K562 (cell line): ENCODE measurements at regions not wholly inside any gene's neighbourhood (a gene's known extent, or its start where the extent isn't known, plus 50 kb on each side); places are given as distances from the start of the nearest gene placed in this dataset.

Experiments
- ATAC-seq: fragments of 200-7000 bp; cut with Tn5 transposase; 3 replicates; pipeline ENCODE4 v1.9.1; 2020; ENCODE audit warnings: moderate library complexity
- BruUV-seq: library from RNA; stranded (reverse); fragments of 400-500 nt; replicated peaks from 2 replicates; lab custom pipeline; 2021; lab: Mats Ljungman, UMichigan
- CTCF ChIA-PET: fragments of 300-600 bp; formaldehyde crosslinking; extraction: SDS; loops from one replicate; lab custom pipeline; 2021; ENCODE audit warnings: low intra/inter-chr PET ratio; lab: Yijun Ruan, JAX
- POLR2A ChIA-PET: fragments of 300-600, 350-650 bp; sonication (Branson Sonifier 250); formaldehyde crosslinking; extraction: SDS; loops from one replicate; lab custom pipeline; 2021; ENCODE audit warnings: antibody characterized with exemption, inconsistent platforms; lab: Yijun Ruan, JAX
- DNase-seq, 4 experiments: peaks; one replicate each; pipeline versions ENCODE4 v3.0.0 to v3.0.0-alpha.2; 2011 to 2018; ENCODE audit warnings: low spot score in 3 of 4, mixed read lengths in 3 of 4; ENCODE audit errors: extremely low read depth in 1 of 4
- FAIRE-seq: peaks from 2 replicates; lab custom pipeline; 2011; peaks lifted over from hg19 to GRCh38; lab: Jason Lieb, UNC
- H2AFZ ChIP-seq: 2 replicates; pipeline ENCODE4 v1.6.0; 2011; ENCODE audit warnings: low read depth, low read length, control low read depth, inconsistent platforms
- H3K27ac ChIP-seq: fragments of 200-600 bp; 3 replicates; pipeline ENCODE4 v1.8.0; 2011; ENCODE audit warnings: low read depth, mild to moderate bottlenecking, control low read depth, inconsistent platforms, low read length, moderate library complexity, mixed read lengths; ENCODE audit errors: extremely low read depth
- H3K27me3 ChIP-seq, 2 experiments: fragments of 300-600 bp in 1 of 2; 2 replicates in 1 of 2; 3 replicates in 1 of 2; pipeline versions ENCODE4 v1.6.0 to v1.8.0; 2011; ENCODE audit warnings: inconsistent platforms in 2 of 2, low read length in 2 of 2, mild to moderate bottlenecking in 1 of 2, mixed read lengths in 1 of 2, moderate library complexity in 1 of 2; ENCODE audit not compliant: control insufficient read depth in 2 of 2, insufficient read depth in 2 of 2
- H3K36me3 ChIP-seq: fragments of 300-600 bp; 3 replicates; pipeline ENCODE4 v1.8.0; 2011; ENCODE audit warnings: mild to moderate bottlenecking, low read length, inconsistent platforms; ENCODE audit not compliant: control insufficient read depth, insufficient read depth
- H3K4me1 ChIP-seq, 2 experiments: fragments of 200-600 bp in 1 of 2; replicated peaks in 1 of 2; 2 replicates in 1 of 2; 3 replicates in 1 of 2; pipeline versions ENCODE4 v1.5.1 to v1.8.0; 2011; ENCODE audit warnings: inconsistent platforms in 2 of 2, low read length in 2 of 2, mild to moderate bottlenecking in 1 of 2, mixed read lengths in 1 of 2, moderate library complexity in 1 of 2; ENCODE audit not compliant: control insufficient read depth in 2 of 2, insufficient read depth in 2 of 2
- H3K4me2 ChIP-seq: 2 replicates; pipeline ENCODE4 v1.6.1; 2011; ENCODE audit warnings: low read length, control low read depth, inconsistent platforms, mixed read lengths; ENCODE audit not compliant: insufficient read depth
- H3K4me3 ChIP-seq: fragments of 200-600 bp; sonication (generic), shearing (Covaris generic); 2 replicates; pipeline ENCODE4 v1.5.1; 2016; ENCODE audit warnings: control low read depth, inconsistent platforms
- H3K79me2 ChIP-seq: fragments of 200-600 bp; 3 replicates; pipeline ENCODE4 v1.8.0; 2011; ENCODE audit warnings: low read length, inconsistent platforms; ENCODE audit not compliant: control insufficient read depth, insufficient read depth
- H3K9ac ChIP-seq, 2 experiments: 2 replicates each; pipeline versions ENCODE4 v1.6.0 to v1.6.1; 2011; ENCODE audit warnings: low read depth in 2 of 2, low read length in 2 of 2, control low read depth in 1 of 2, inconsistent platforms in 1 of 2, mild to moderate bottlenecking in 1 of 2, mixed read lengths in 1 of 2; ENCODE audit not compliant: insufficient read depth in 1 of 2
- H3K9me1 ChIP-seq: one replicate; pipeline ENCODE4 v1.6.0; 2011; ENCODE audit warnings: inconsistent platforms, mild to moderate bottlenecking, low read length, moderate library complexity; ENCODE audit not compliant: control insufficient read depth, insufficient read depth
- H3K9me3 ChIP-seq: replicated peaks from 2 replicates; pipeline ENCODE4 v1.5.1; 2011; ENCODE audit warnings: low read depth, low read length, inconsistent platforms; ENCODE audit not compliant: control insufficient read depth, insufficient read depth
- H4K20me1 ChIP-seq: replicated peaks from 2 replicates; pipeline ENCODE4 v1.6.1; 2011; ENCODE audit warnings: low read length, inconsistent platforms, mixed read lengths; ENCODE audit not compliant: control insufficient read depth, insufficient read depth
- CBFA2T2 ChIP-seq: fragments of 450-650 bp; conservative IDR thresholded peaks from 2 replicates; pipeline ENCODE4 v1.6.1; 2017; ENCODE audit warnings: mild to moderate bottlenecking
- FOSL1 ChIP-seq: fragments of 200-800 bp; sonication (Bioruptor generic); conservative IDR thresholded peaks from 2 replicates; pipeline ENCODE4 v1.6.1; 2016; ENCODE audit warnings: missing genetic modification characterization, missing compliant biosample characterization
- FUS ChIP-seq: fragments of 200-400 bp; formaldehyde crosslinking; optimal IDR thresholded peaks from 2 replicates; pipeline ENCODE3; 2017; ENCODE audit warnings: low read depth, low read length
- GABPA ChIP-seq: fragments of 200-800 bp; sonication (Bioruptor generic); conservative IDR thresholded peaks from 2 replicates; pipeline ENCODE4 v1.6.1; 2016; ENCODE audit warnings: low read depth, missing genetic modification characterization, missing compliant biosample characterization
- MBD2 ChIP-seq: sonication (generic); IDR thresholded peaks from 2 replicates; pipeline ENCODE4 v1.6.1; 2016; ENCODE audit warnings: low read depth, borderline replicate concordance
- NUFIP1 ChIP-seq: fragments of 450-650 bp; IDR thresholded peaks from 2 replicates; pipeline ENCODE4 v1.6.1; 2018; ENCODE audit not compliant: partially characterized antibody
- POLR3A ChIP-seq: IDR thresholded peaks from 2 replicates; pipeline ENCODE4 v1.6.1; 2011; ENCODE audit warnings: borderline replicate concordance, mild to moderate bottlenecking, moderate library complexity; ENCODE audit not compliant: insufficient read length, insufficient read depth; ENCODE audit errors: extremely low read depth
- SFPQ ChIP-seq: fragments of 200-400 bp; formaldehyde crosslinking; IDR thresholded peaks from 2 replicates; pipeline ENCODE4 v1.6.1; 2017; ENCODE audit warnings: mild to moderate bottlenecking, low read depth, low read length, moderate library complexity
- ZNF518B ChIP-seq: fragments of 250-450 bp; sonication (Bioruptor Pico); IDR thresholded peaks from 2 replicates; pipeline ENCODE4 v1.5.0; 2021; ENCODE audit warnings: mild to moderate bottlenecking, moderate library complexity
- WGBS: fragments of 100-300 bp; shearing (Covaris generic); methylation state at CpG from one replicate; pipeline ENCODE4 v1.1.6; 2016; ENCODE audit warnings: low coverage, mixed read lengths; ENCODE audit not compliant: insufficient coverage; ENCODE audit errors: missing lambda C conversion rate; 5-methylcytosine and 5-hydroxymethylcytosine counted together
- in situ Hi-C: fragments of 300-500 bp; cut with MboI; formaldehyde crosslinking; loops from 4 replicates; pipeline ENCODE4 v1.15.0; 2018; ENCODE audit warnings: inconsistent platforms, mixed read lengths
- intact Hi-C: fragments of 100-400 bp; cut with micrococcal nuclease; formaldehyde crosslinking; loops from 2 replicates; pipeline ENCODE4 v1.14.2; 2022

GRCh38 chr9:91067306-91067860, 265.8 kb downstream of the SYK start (continued):
- TF ChIP-seq ZNF518B (CRISPR knock-in tag) = no peak
- TF ChIP-seq FUS = no peak
- no peak for TF ChIP-seq NUFIP1
- TF ChIP-seq POLR3A = no peak
- TF ChIP-seq, all 486 proteins: peak for 0

GRCh38 chr9:91071184-91071990, 269.8 kb downstream of the SYK start:
- no peaks in the 10 kb centered on the region for H3K79me2 ChIP-seq
- BruUV-seq = no TSS peak
- no peak overlapping the region for H2AFZ ChIP-seq
- H3K9me1 ChIP-seq = no peaks in the 10 kb centered on the region
- no peak overlapping the region for H3K4me3 ChIP-seq
- FAIRE-seq (no peak), DNase-seq (peak in 1 of 4 experiments; percentile 16), ATAC-seq (no peak)
- WGBS = 7% methylated on average over 14 of the region's 17 CpGs
- in situ Hi-C loops (no loop called here), intact Hi-C loops (no loop called here)
- peaks cover 7 to 49% of the 10 kb centered on the region in 2 experiments; a peak in 3 of 5 replicates for H3K27me3 ChIP-seq
- no peak overlapping the region for H3K27ac ChIP-seq
- H4K20me1 ChIP-seq = no peaks in the 10 kb centered on the region
- ChIA-PET CTCF (no interaction called here), POLR2A (no interaction called here)
- H3K9ac ChIP-seq = no peak overlapping the region; a peak in 1 of 4 replicates
- H3K4me1 ChIP-seq = no peaks in the 10 kb centered on the region; a peak in 1 of 5 replicates
- H3K36me3 ChIP-seq = no peaks in the 10 kb centered on the region
- TF ChIP-seq SFPQ (no peak), GABPA (tag) (peak; percentile 37; the same call in 1 of the 2 replicates), MBD2 (no peak), FOSL1 (tag) (0 out of 2 replicates have a peak, but pooled peaks have one; percentile 25), CBFA2T2 (no peak)
- H3K9me3 ChIP-seq = no peaks in the 10 kb centered on the region
- no peak overlapping the region for H3K4me2 ChIP-seq
